RWPE2 (cell line): ENCODE measurements at regions not wholly inside any gene's neighbourhood (a gene's known extent, or its start where the extent isn't known, plus 50 kb on each side); places are given as distances from the start of the nearest gene placed in this dataset.

Experiments used
- ATAC-seq: fragments of 200-7000 bp; cut with Tn5 transposase; 3 replicates; pipeline ENCODE4 v1.9.1; 2021; ENCODE audit warnings: low read depth
- DNase-seq: peaks from one replicate; pipeline ENCODE4 v3.0.0-alpha.2; 2020; ENCODE audit warnings: low spot score
- H3K27ac ChIP-seq: fragments of 450-650 bp; 2 replicates; pipeline ENCODE4 v1.5.1; 2017; ENCODE audit warnings: mild to moderate bottlenecking; ENCODE audit not compliant: poor library complexity, severe bottlenecking
- H3K27me3 ChIP-seq: fragments of 250-450 bp; sonication (Bioruptor Pico); 2 replicates; pipeline ENCODE4 v1.5.1; 2021; ENCODE audit warnings: mild to moderate bottlenecking, moderate library complexity; ENCODE audit not compliant: insufficient read depth, poor library complexity, severe bottlenecking
- H3K36me3 ChIP-seq: fragments of 250-450 bp; sonication (Bioruptor Pico); 2 replicates; pipeline ENCODE4 v1.5.1; 2020; ENCODE audit warnings: low read depth, mild to moderate bottlenecking, moderate library complexity
- H3K4me1 ChIP-seq: fragments of 250-450 bp; sonication (Bioruptor Pico); 2 replicates; pipeline ENCODE4 v1.5.1; 2021; ENCODE audit warnings: mild to moderate bottlenecking, moderate library complexity; ENCODE audit not compliant: insufficient read depth, poor library complexity, severe bottlenecking
- H3K4me3 ChIP-seq: fragments of 250-450 bp; sonication (Bioruptor Pico); 2 replicates; pipeline ENCODE4 v1.5.1; 2021; ENCODE audit warnings: mild to moderate bottlenecking, moderate library complexity; ENCODE audit not compliant: severe bottlenecking
- H3K9me3 ChIP-seq: fragments of 250-450 bp; sonication (Bioruptor Pico); 2 replicates; pipeline ENCODE4 v1.5.1; 2021; ENCODE audit warnings: mild to moderate bottlenecking, moderate library complexity; ENCODE audit not compliant: severe bottlenecking
- CTCF ChIP-seq: fragments of 450-650 bp; IDR thresholded peaks from one replicate; pipeline ENCODE4 v1.5.1; 2017; ENCODE audit warnings: mild to moderate bottlenecking, moderate library complexity; ENCODE audit not compliant: poor library complexity, severe bottlenecking

GRCh38 chr1:99198393-99198792, 65.9 kb upstream of the PLPPR4 start:
- H3K27me3 ChIP-seq, result no peaks in the 10 kb centered on the region
- H3K27ac ChIP-seq, result no peak overlapping the region
- no peaks in the 10 kb centered on the region for H3K4me1 ChIP-seq
- no peaks in the 10 kb centered on the region for H3K9me3 ChIP-seq
- no peak for ATAC-seq
- no peaks in the 10 kb centered on the region for H3K36me3 ChIP-seq
- H3K4me3 ChIP-seq, result no peak overlapping the region
- no peak for TF ChIP-seq CTCF
- DNase-seq, result no peak

GRCh38 chr1:99207216-99207615, 57.1 kb upstream of the PLPPR4 start:
- no peak for TF ChIP-seq CTCF
- Histone ChIP-seq H3K36me3 (no peaks in the 10 kb centered on the region), H3K27me3 (no peaks in the 10 kb centered on the region), H3K27ac (no peak overlapping the region), H3K4me3 (no peak overlapping the region), H3K4me1 (no peaks in the 10 kb centered on the region), H3K9me3 (no peaks in the 10 kb centered on the region)
- no peak for ATAC-seq
- DNase-seq, result no peak
